ENCODE measurements at regions not wholly inside any gene's neighbourhood (a gene's known extent, or its start where the extent isn't known, plus 50 kb on each side); places are given as distances from the start of the nearest gene placed in this dataset.
"Not testable (repeated sequence)": the region's sequence is repeated elsewhere in the genome, so short reads cannot be mapped to it uniquely, and the experiment has no call there.

DNA sequence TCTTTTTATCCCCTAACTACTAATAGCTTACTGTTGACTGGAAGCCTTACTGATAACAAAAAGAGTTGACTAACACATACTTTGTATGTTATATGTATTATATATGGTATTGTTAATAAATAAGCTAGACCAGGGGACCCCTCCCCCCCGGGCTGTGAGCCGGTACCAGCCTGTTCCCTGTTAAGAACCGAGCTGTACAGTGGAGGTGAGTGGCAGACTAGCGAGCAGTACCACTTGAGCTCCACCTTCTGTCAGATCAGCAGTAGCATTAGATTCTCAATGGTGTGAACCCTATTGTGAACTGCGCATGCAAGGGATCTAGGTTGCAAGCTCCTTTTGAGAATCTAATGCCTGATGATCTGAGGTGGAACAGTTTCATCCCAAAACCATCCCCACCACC lies 377.0 kb downstream of the IPMK start:
- ChIA-PET CTCF (interaction anchor here (0.7 to 1.5 kb wide), 4 partner anchors 15 to 174 kb away, joined by 3 to 5 read pairs (median 3); no protein-coding TSS in a partner anchor), POLR2A (no interaction called here)
- no TSS peak for BruUV-seq (replicated peaks)
- Mint-ChIP-seq H3K9me3 (ENCODE audit: unreplicated experiment) (no peaks in the 10 kb centered on the region), H3K4me3 (ENCODE audit: unreplicated experiment) (no peak overlapping the region), H3K27ac (ENCODE audit: low read depth, unreplicated experiment) (no peak overlapping the region), H3K4me1 (ENCODE audit: insufficient read depth, unreplicated experiment) (peaks cover 3% of the 10 kb centered on the region), H3K36me3 (ENCODE audit: insufficient read depth, unreplicated experiment) (no peaks in the 10 kb centered on the region), H3K27me3 (ENCODE audit: insufficient read depth, unreplicated experiment) (no peaks in the 10 kb centered on the region)
- intact Hi-C loops (cut with micrococcal nuclease), result no loop called here
- TF ChIP-seq CTCF (IDR thresholded peaks at IDR 0.05; ENCODE audit: unreplicated experiment), result no peak
- DNase-seq (ENCODE audit: unreplicated experiment), result no peak

DNA sequence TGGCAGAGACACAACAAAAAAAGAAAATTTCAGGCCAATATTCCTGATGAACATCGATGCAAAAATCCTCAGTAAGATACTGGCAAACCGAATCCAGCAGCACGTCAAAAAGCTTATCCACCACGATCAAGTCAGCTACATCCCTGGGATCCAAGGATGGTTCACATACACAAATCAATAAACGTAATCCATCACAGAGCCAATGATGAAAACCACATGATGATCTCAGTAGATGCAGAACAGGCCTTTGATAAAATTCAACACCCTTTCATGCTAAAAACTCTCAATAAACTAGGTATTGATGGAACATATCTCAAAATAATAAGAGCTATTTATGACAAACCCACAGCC lies 382.1 kb downstream of the IPMK start:
- H3K27ac Mint-ChIP-seq (ENCODE audit: low read depth, unreplicated experiment); intact Hi-C loops (cut with micrococcal nuclease): not testable (repeated sequence)

GRCh38 chr10:57884965-57885617 lies 382.6 kb downstream of the IPMK start:
- BruUV-seq (replicated peaks), result no TSS peak
- TF ChIP-seq CTCF (IDR thresholded peaks at IDR 0.05; ENCODE audit: unreplicated experiment), result no peak
- H3K4me3 Mint-ChIP-seq (ENCODE audit: unreplicated experiment), result no peak overlapping the region
- H3K4me1 Mint-ChIP-seq (ENCODE audit: insufficient read depth, unreplicated experiment), result no peaks in the 10 kb centered on the region
- intact Hi-C loops (cut with micrococcal nuclease), result no loop called here
- H3K36me3 Mint-ChIP-seq (ENCODE audit: insufficient read depth, unreplicated experiment), result no peaks in the 10 kb centered on the region
- no peak for DNase-seq (ENCODE audit: unreplicated experiment)
- no peak overlapping the region for H3K27ac Mint-ChIP-seq (ENCODE audit: low read depth, unreplicated experiment)
- no peaks in the 10 kb centered on the region for H3K27me3 Mint-ChIP-seq (ENCODE audit: insufficient read depth, unreplicated experiment)
- POLR2A ChIA-PET, result no interaction called here
- CTCF ChIA-PET, result interaction anchor here (0.6 to 1.7 kb wide), 4 partner anchors 11 to 168 kb away, joined by 3 to 5 read pairs (median 4); no protein-coding TSS in a partner anchor
- no peaks in the 10 kb centered on the region for H3K9me3 Mint-ChIP-seq (ENCODE audit: unreplicated experiment)

More for the DNA sequence above, 382.1 kb downstream of the IPMK start:
- DNase-seq (ENCODE audit: unreplicated experiment); BruUV-seq (replicated peaks); H3K4me1 Mint-ChIP-seq (ENCODE audit: insufficient read depth, unreplicated experiment); H3K4me3 Mint-ChIP-seq (ENCODE audit: unreplicated experiment); POLR2A ChIA-PET; H3K9me3 Mint-ChIP-seq (ENCODE audit: unreplicated experiment); H3K36me3 Mint-ChIP-seq (ENCODE audit: insufficient read depth, unreplicated experiment); H3K27me3 Mint-ChIP-seq (ENCODE audit: insufficient read depth, unreplicated experiment): not testable (repeated sequence)
- CTCF ChIA-PET, result interaction anchor here (0.6 to 1.7 kb wide), 3 partner anchors 11 to 168 kb away, joined by 3 to 5 read pairs (median 4); no protein-coding TSS in a partner anchor

DNA sequence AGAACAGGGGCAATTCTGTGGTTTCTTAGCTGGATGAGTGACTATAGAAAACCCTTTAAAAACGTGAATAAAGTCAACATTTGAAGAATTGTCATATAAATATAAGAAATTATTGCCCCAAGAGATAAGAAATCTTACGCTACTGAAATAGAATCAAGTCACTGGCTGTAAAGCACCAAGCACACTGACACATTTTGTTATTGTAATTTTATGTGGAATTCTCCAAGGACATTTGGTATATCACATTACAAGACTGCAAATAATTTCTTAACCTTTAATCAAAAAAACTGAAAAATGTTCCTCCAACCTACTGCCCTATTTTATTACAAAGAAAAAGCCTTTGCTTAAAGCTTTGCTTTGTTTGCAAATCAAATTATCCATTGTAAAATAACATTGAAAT lies 383.3 kb downstream of the IPMK start:
- no peak for DNase-seq (ENCODE audit: unreplicated experiment)
- BruUV-seq (replicated peaks), result no TSS peak

More for the DNA sequence above, 383.3 kb downstream of the IPMK start:
- H3K9me3 Mint-ChIP-seq (ENCODE audit: unreplicated experiment), result no peaks in the 10 kb centered on the region
- H3K27ac Mint-ChIP-seq (ENCODE audit: low read depth, unreplicated experiment), result no peak overlapping the region
- no peak overlapping the region for H3K4me3 Mint-ChIP-seq (ENCODE audit: unreplicated experiment)
- no peaks in the 10 kb centered on the region for H3K27me3 Mint-ChIP-seq (ENCODE audit: insufficient read depth, unreplicated experiment)
- H3K4me1 Mint-ChIP-seq (ENCODE audit: insufficient read depth, unreplicated experiment), result no peaks in the 10 kb centered on the region
- POLR2A ChIA-PET, result no interaction called here
- intact Hi-C loops (cut with micrococcal nuclease), result no loop called here
- CTCF ChIA-PET, result interaction anchor here (0.6 to 1.7 kb wide), 4 partner anchors 14 to 198 kb away, joined by 3 to 5 read pairs (median 4); no protein-coding TSS in a partner anchor
- no peaks in the 10 kb centered on the region for H3K36me3 Mint-ChIP-seq (ENCODE audit: insufficient read depth, unreplicated experiment)
- TF ChIP-seq CTCF (IDR thresholded peaks at IDR 0.05; ENCODE audit: unreplicated experiment), result no peak

Data from MCF 10A (cell line).